DMS153 (cell line): ENCODE measurements at regions not wholly inside any gene's neighbourhood (a gene's known extent, or its start where the extent isn't known, plus 50 kb on each side); places are given as distances from the start of the nearest gene placed in this dataset.
"Not testable (repeated sequence)": the region's sequence is repeated elsewhere in the genome, so short reads cannot be mapped to it uniquely, and the experiment has no call there.

Experiments used
- DNase-seq: peaks from one replicate; lab custom pipeline; 2025; lab: John Stamatoyannopoulos, UW

- no peak for DNase-seq
Measured at GRCh38 chr6:159594106-159594749, 98.8 kb downstream of the SOD2 start.

DNA sequence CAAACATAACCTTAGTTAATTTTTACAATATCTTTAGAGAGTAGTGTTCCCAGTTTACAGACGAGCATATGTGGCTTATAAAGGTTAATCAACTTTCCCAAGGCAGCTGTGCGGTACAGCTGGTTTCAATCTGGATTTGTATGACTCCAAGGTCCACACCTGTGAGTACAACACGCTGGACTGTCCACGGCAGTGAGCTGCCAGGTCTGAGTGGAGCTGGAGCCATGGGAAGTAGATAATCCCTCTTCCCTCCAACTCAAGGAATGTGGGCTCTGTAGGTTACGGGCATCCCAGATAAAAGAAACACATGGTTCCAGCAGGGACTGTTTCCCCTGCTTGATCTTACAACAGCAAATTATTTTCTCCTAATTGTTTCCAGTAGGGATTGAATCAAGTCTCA is 102.2 kb downstream of the SOD2 start:
- no peak for DNase-seq

- DNase-seq = no peak
Measured at GRCh38 chr6:159586684-159587083, 106.4 kb downstream of the SOD2 start.

- no peak for DNase-seq
Measured at GRCh38 chr6:159582736-159583135, 110.3 kb downstream of the SOD2 start.

- DNase-seq = no peak
Measured at GRCh38 chr6:159578629-159579028, 114.4 kb downstream of the SOD2 start.

GRCh38 chr6:159577564-159577963 is 115.5 kb downstream of the SOD2 start:
- DNase-seq = no peak

DNA sequence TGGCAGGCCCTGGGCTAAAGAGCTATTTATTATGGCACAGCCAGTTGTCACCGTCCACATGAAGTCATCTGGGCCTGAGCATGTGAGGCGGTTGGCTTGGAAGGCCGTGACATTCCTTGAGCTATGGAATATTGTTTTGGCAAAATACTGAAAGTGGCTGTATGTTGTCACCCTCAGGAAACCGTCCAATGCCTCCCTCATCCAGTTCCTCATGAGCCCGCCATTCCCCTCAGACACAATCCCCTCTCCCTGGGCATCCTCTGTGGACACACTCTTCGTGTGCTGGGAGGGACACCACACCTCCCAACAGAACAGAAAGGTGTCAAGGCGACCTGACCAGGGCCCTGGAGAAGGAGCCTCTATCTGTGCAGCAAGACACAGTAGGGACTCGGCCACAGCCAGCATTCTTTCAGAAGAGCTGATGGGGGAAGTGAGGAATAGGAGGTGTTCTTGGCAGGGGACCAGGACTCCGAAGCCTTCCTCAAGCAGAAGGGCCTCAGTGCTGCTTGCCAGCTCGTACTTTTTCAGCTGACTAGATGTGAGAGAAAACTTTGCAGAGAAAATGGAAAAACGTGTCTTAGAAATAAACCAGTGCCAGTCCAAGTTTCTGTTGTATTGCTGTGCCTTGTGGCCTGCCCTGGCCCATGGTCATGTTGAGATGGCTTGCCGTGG is 120.5 kb downstream of the SOD2 start:
- DNase-seq = no peak

DNA sequence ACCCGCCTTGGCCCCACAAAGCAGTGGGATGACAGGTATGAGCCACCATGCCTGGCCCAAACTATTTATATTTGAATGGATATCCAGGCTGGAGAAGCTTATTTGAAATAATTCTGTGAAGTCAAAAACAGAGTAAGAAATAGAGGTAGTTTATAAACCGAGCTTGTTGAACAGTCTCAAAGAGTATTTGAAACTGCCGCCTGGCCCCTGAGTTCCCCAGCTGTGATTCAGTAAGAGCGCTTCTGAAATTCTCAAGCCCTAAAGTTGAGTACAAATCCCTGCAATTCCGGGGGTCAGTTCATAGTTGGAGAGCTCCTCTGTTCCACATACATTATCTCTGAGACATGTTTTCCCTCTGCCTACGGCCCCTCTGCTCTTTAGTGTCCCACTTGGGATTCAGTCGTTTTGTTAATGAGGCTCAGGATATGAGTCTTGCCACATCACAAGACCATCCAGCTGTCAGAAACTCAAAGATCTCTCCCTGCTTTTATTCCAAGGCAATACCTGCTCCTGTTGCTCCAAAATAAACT is 127.8 kb downstream of the SOD2 start:
- DNase-seq = no peak

GRCh38 chr6:159564456-159564855 is 128.6 kb downstream of the SOD2 start:
- no peak for DNase-seq

- DNase-seq = no peak
Measured at GRCh38 chr6:159557031-159557430, 136.0 kb downstream of the SOD2 start.

- no peak for DNase-seq
Measured at GRCh38 chr6:159555082-159555875, 137.8 kb downstream of the SOD2 start.

GRCh38 chr6:159541296-159541695 is 151.7 kb downstream of the SOD2 start:
- DNase-seq = no peak

DNA sequence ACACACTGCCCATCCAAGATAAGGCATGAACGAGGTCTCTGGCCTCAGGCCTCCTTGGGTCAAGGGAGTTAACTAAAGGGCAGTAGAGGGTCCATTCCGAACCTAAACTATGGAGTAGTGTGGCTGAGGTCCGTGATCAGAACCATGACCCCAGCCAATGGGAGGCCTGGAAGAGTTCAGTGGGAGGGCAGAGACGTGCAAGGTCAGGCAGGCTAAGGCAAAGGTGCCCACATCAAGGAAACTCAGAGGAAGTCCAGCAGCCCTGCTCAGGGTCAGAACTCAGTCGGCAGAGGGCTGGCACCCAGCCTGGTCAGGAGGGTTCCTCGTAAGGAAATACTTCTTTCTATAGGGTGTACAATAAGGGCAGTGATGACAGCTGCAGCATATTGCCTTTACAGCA is 152.2 kb downstream of the SOD2 start:
- DNase-seq = no peak

DNA sequence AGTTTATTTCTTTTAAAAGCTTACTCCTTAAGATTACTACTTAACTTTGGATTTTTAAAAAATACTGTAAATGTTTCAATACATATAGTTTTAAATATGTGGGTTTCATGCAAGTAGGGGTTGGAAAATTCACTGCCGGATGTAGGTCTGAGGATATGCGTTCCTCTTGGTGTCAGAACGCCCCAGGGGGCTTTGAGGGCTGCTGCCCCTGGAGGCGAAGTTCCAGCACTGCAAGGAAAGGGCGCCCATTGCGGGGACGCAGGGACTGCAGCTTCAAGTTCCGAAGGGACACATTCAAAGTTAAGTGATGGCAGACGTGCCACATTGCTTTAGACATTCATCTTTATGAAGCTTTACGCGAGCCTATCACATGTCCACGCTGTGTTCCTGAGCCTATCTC is 152.9 kb downstream of the SOD2 start:
- no peak for DNase-seq

DNA sequence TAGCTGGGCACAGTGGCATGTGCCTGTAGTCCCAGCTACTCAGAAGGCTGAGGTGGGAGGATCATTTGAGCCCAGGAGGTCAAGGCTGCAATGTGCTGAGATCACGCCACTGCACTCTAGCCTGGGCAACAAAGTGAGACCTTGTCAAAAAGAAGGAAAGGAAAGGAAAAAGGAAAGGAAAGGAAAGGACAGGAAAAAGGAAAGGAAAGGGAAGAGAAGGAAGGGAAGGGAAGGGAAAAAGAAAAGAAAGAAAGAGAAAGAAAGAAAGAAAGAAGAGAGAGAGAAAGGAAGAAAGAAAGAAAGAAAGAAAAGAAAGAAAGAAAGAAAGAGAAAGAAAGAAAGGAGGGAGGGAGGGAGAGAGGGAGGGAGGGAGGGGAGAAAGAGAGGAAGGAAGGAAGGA is 155.0 kb downstream of the SOD2 start:
- DNase-seq = not testable (repeated sequence)

DNA sequence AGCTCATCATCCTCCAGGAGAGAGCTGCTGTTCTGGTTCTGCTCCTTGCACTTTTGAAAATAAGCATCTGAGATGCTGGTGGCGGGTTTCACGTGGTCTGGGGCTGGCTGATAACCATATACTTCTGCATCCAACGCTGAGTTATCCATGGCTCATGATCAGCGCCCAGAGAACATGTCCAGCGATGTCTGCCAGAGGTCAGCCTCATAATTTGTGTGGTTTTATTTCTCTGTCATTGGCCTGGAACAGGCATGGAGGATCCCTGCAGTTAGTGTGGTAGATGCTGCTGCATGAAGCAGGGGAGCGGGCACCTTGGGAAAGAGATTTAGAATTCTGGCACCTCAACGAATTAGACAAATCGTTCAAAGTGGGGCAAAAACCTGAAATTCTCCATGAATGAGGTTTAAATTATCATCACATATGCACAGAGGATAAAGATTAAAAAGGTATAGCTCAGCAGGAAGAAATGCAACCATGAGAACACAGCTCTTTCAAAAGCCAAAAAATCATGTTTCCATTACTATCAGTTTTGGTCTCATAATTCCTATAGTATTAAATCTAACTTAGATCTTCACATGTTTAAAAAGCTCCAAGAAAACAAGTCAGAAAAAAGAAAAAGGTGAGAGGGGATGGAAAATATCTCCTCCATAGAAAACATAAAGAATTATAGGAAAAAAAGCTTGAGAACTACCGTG is 157.2 kb downstream of the SOD2 start:
- no peak for DNase-seq

DNA sequence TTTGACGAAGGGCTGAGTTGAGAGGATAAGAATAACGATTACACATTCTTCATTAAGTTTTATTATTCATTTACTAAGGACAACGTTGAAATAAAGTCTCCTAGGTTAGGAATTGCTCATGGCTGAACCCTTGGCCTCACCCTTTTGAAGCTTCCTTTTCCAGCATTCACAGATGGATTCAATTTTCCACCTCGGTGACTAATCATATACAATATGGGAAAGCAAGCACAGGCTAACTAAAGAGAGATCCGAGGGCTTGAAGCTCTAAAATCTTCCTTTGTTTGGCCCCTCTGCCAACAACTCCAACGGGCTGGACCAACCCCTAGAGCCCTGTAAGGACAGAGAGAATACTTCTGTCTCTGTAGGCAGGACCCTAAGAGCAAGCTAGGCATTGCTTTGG is 159.5 kb downstream of the SOD2 start:
- no peak for DNase-seq

GRCh38 chr6:159533016-159533415 is 160.0 kb downstream of the SOD2 start:
- no peak for DNase-seq

GRCh38 chr6:159532155-159532554 is 160.9 kb downstream of the SOD2 start:
- DNase-seq = no peak

- no peak for DNase-seq
Measured at GRCh38 chr6:159529934-159530333, 163.1 kb downstream of the SOD2 start.

- no peak for DNase-seq
Measured at GRCh38 chr6:159527351-159527750, 165.7 kb downstream of the SOD2 start.

DNA sequence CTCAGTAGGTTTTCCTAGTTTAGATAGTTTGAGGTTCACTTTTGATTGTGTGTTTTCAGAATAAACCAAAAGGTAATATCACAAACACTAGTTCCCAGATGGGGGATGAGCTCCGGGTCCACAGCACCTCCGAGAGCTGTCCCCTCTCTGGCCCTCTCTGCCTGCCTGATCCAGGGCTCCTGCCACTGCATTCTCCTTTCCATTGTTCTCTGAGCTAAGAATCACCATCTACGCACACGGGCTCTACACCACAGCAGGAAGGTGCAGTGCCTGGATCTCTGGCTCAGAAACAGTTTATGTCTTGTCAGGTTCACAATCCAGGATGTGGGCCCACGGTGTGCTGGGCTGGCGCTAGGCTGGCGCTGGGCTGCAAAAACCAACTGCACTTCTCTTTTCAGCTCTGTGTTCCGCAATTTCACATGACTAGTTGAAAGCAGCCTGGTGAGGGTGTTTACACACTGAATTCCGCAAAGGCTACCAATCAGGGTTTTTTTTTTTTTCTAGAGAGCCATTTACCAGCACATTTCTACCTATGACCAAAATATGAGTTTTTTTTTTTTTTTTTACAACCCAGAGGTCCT is 167.5 kb downstream of the SOD2 start:
- no peak for DNase-seq
